ENCODE measurements at regions not wholly inside any gene's neighbourhood (a gene's known extent, or its start where the extent isn't known, plus 50 kb on each side); places are given as distances from the start of the nearest gene placed in this dataset.

GRCh38 chrX:20438871-20439526 is 172.3 kb upstream of the RPS6KA3 start:
- no peak for TF ChIP-seq EZH2 (IDR thresholded peaks at IDR 0.05)
- TF ChIP-seq CTCF (IDR thresholded peaks at IDR 0.05 in 2 of 3, conservative IDR thresholded peaks at IDR 0.05 in 1 of 3; ENCODE audit: borderline replicate concordance in 1 of 3, insufficient read depth in 1 of 3, low read depth in 2 of 3, low read length in 2 of 3) = no peak
- no peak for TF ChIP-seq EGR1 (IDR thresholded peaks at IDR 0.05; ENCODE audit: low read depth)
- TF ChIP-seq ZFX (IDR thresholded peaks at IDR 0.05) = no peak
- TF ChIP-seq POLR2A (IDR thresholded peaks at IDR 0.05; ENCODE audit: borderline replicate concordance, extremely low read depth, insufficient read depth, insufficient read length) = no peak
- no peak for TF ChIP-seq ATF3 (IDR thresholded peaks at IDR 0.05)
- no peak for TF ChIP-seq CEBPB (IDR thresholded peaks at IDR 0.05; ENCODE audit: low read depth)
- no peak for TF ChIP-seq ELF1 (IDR thresholded peaks at IDR 0.05; ENCODE audit: borderline replicate concordance, low read depth)
- TF ChIP-seq ZNF274 (IDR thresholded peaks at IDR 0.05; ENCODE audit: low read depth, low read length) = no peak
- TF ChIP-seq POLR2AphosphoS5 (IDR thresholded peaks at IDR 0.05; ENCODE audit: low read depth, low read length) = no peak
- no peak for TF ChIP-seq RAD21 (IDR thresholded peaks at IDR 0.05; ENCODE audit: low read depth)
